Left cardiac atrium (tissue), 4 donors: ENCODE measurements at regions not wholly inside any gene's neighbourhood (a gene's known extent, or its start where the extent isn't known, plus 50 kb on each side); places are given as distances from the start of the nearest gene placed in this dataset.

Experiments
- ATAC-seq, 2 donors: fragments of 200-7000 bp; cut with Tn5 transposase; one replicate each; pipeline ENCODE4 v1.9.1; 2020; ENCODE audit warnings: mild to moderate bottlenecking in 2 of 2, moderate library complexity in 2 of 2
- DNase-seq: peaks from one replicate; pipeline ENCODE4 v3.0.0-alpha.2; 2020
- intact Hi-C, 2 donors: fragments of 100-400 bp; cut with DNase I; formaldehyde crosslinking; loops; one replicate each; pipeline versions ENCODE4 v1.14.1 to v1.15.1; 2022 to 2023
- donor health status: DM: no; HTN: yes; CAD: no.
- donor health status: DM: no; HTN: yes; CAD: no; lungs with severe emphysema.
- donor health status: DM: yes; HTN: yes; CAD: no.
- donor health status: Dilated cardiomyopathy.

DNA sequence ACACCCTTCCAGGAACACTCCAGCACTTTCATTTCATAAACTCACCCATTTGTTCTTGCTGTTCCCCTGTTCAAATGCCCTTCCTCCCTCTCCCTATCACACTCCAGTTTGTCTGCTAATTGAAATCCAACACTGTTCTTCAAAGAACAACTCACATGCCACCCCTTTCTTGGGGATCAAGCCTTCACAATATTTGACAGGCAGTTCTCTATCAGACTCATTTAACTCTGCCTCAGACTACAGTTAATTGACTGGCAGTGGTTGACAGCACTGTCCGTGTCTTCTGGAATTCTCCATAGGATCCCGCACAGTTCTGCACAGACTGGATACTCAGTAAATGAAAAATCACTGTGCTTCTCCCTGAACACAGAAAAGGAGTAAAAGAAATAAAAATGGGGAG lies 87.8 kb downstream of the PMP22 start:
- ATAC-seq (no peak), DNase-seq (no peak)
- intact Hi-C loops, result no loop called here

GRCh38 chr17:15175356-15175755 lies 89.8 kb downstream of the PMP22 start:
- DNase-seq, result no peak
- ATAC-seq, result no peak
- intact Hi-C loops, result no loop called here

DNA sequence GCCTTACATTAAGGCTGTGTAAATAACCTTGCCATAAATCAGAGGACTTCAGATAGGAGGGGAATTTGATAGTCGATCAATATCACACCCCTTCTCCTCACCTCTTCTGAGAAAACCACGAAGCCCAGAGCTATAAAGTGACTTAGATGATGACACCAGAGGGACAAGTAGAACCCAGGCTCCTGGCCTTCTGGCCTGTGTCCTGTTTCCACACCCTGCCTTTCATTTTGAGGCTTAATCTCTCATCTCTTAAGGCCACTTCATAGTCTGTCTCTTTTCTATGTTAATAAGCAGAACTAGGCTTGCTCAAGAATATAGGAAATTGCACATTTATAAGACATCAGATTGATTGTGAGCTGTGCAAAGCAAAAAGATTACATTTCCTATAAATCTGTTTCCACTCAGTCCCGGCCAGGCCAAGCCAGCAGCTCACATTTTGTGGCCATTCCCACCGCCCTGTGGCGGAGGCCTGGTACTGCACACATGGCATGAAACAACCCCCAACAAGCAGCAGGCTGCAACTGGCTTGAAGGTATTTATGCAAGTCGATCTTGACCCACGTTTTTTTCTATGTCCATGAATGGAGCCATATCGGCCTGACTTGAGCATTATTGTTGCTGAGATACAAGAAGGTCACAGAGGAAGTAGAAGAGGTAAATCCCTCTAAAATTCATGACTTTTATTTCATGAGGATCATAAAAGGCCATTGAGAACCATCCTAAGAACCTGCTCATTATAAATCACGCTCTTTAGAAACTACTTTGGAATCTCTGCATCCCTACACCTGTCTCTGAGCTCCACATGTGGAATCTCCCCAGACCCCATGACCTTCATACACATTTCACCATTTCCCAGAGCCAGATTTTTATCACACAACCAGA lies 93.7 kb downstream of the PMP22 start:
- ATAC-seq (peak; percentile 82), DNase-seq (peak; percentile 53)
- intact Hi-C loops, result no loop called here

DNA sequence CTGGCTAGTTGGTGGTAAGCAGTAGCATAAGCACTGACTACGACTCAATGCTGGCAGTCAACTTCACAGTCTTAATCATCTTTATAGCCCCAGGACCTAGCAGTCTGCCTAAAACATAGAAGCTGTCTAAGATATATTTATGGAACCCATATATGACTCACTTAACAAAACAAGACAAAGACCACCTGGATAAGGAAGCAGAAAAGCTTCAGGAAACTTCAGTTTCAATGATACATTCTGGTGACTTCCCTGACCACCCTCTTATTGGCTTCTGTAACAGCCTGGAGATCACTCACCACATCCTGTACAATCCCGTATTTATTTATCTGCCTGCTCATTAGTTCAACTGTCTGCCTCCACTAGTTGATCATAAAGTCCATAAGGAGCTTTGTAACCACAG lies 95.5 kb downstream of the PMP22 start:
- intact Hi-C loops, result no loop called here
- ATAC-seq, result no peak

GRCh38 chr17:15168379-15168778 lies 96.7 kb downstream of the PMP22 start:
- no peak for DNase-seq
- no peak for ATAC-seq
- intact Hi-C loops, result no loop called here

More for the DNA sequence above, 95.5 kb downstream of the PMP22 start:
- DNase-seq, result no peak

DNA sequence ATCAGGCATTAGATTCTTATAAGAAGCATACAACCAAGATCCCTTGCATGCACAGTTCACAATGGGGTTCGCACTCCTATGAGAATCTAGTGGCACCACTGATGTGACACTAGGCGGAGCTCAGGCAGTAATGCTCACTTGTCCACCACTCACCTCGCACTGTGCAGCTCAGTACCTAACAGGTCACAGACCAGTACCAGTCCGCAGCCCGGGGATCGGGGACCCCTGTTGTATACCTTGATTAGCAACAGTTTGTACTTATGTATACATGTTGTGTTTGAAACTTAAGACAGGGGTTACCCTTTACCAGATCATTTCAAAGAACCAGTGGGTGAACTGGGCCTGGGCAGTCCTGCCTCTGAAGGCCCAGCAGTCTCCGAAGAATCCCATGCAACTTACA lies 103.7 kb downstream of the PMP22 start:
- no peak for DNase-seq
- no peak for ATAC-seq
- intact Hi-C loops, result no loop called here

- intact Hi-C loops, result loop anchor here (10.0 kb wide), 2 partner anchors 222 to 232 kb away; no protein-coding TSS in a partner anchor
- DNase-seq (no peak), ATAC-seq (no peak)
Measured at GRCh38 chr17:15157051-15157450, 108.1 kb downstream of the PMP22 start.

GRCh38 chr17:15154618-15155017 lies 110.5 kb downstream of the PMP22 start:
- intact Hi-C loops, result loop anchor here (10.0 kb wide), 2 partner anchors 220 to 230 kb away; no protein-coding TSS in a partner anchor
- DNase-seq (no peak), ATAC-seq (peak in 1 of 2 donors; percentile 53)

GRCh38 chr17:15145621-15146020 lies 119.5 kb downstream of the PMP22 start:
- intact Hi-C loops, result no loop called here
- no peak for ATAC-seq
- DNase-seq, result no peak

GRCh38 chr17:15143524-15143923 lies 121.6 kb downstream of the PMP22 start:
- DNase-seq, result no peak
- intact Hi-C loops, result no loop called here

DNA sequence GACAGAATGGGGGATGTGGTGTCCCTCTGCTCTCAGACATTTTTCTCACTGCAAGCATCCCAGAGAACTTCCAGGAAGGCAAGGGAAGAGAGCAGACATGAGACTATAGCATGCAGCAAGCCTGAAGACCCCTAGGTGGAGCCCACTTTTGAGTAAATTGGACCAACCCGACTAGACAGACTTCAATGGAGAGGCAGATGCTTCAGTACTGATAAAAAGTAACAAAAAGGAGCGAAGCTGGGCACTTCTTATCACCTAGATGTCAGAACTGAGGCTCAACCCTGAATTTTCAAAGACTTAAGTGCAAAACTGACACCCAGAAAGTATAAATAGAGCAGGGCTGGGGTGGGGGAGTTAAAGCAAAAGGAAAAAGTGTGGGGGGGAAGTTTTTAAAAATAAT lies 130.8 kb downstream of the PMP22 start:
- DNase-seq (no peak), ATAC-seq (no peak)
- intact Hi-C loops, result no loop called here

More at GRCh38 chr17:15143524-15143923, 121.6 kb downstream of the PMP22 start:
- no peak for ATAC-seq

DNA sequence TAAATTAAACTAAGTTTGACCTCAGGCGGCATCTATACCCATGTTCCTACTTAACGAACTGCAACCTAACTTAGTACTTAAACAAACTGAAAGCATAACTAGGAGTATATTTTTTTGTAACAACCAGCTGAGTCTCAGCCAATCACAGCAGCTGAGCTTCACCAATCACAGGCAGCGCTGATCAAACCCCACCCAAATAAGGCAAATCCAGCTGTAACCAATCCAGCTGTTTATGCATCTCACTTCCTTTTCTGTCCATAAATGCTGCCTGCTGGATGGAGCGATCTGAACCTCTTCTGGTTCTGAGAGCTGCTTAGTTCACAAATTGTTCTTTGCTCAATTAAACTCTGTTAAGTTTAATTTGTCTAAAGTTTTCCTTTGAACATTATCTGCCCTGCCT lies 131.3 kb downstream of the PMP22 start:
- DNase-seq (no peak), ATAC-seq (no peak)
- intact Hi-C loops, result no loop called here

GRCh38 chr17:15133143-15133542 lies 132.0 kb downstream of the PMP22 start:
- no peak for ATAC-seq
- intact Hi-C loops, result no loop called here
- DNase-seq, result no peak

DNA sequence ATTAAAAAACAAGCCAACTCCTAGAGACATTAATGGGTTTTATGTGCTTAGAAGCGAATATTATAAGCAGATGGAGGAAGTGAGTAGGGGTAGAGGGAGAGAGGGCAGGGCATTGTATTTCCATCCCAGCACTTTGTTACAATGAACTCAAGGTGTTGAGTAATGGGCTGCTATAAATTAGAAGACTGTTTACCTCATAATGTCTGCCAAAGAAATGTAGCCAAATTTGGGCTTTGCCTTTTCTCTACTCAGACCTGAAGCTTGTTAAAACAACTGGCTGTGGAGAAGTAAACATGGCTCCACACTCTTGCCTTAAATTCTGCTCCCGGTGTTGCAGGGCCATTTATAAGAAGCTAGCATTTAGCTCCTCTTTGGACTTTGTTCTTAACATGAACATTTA lies 134.7 kb downstream of the PMP22 start:
- intact Hi-C loops, result no loop called here
- DNase-seq, result no peak
- ATAC-seq, result no peak

- no peak for DNase-seq
- intact Hi-C loops, result no loop called here
- no peak for ATAC-seq
Measured at GRCh38 chr17:15129986-15130385, 135.1 kb downstream of the PMP22 start.

- no peak for DNase-seq
- ATAC-seq, result no peak
- intact Hi-C loops, result no loop called here
Measured at GRCh38 chr17:15124746-15125145, 140.4 kb downstream of the PMP22 start.

DNA sequence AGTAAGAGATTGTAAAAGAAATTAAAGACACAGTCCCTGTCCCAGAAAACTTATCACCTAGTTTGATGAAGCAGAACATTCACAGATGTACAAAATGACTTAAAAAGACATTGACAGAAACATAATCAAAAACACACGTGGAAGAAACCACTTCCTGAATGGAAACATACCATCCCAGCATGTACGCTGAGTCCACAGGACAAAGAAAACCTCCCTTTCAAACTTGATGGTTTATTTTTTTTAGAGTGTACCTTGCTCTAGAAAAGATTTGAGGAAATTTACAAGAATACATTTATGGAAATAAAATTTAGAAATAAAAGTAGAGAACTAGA lies 140.9 kb downstream of the PMP22 start:
- intact Hi-C loops, result no loop called here
- DNase-seq, result no peak
- ATAC-seq, result no peak

GRCh38 chr17:15123593-15124263 lies 141.4 kb downstream of the PMP22 start:
- intact Hi-C loops, result no loop called here
- no peak for ATAC-seq
- DNase-seq, result no peak

DNA sequence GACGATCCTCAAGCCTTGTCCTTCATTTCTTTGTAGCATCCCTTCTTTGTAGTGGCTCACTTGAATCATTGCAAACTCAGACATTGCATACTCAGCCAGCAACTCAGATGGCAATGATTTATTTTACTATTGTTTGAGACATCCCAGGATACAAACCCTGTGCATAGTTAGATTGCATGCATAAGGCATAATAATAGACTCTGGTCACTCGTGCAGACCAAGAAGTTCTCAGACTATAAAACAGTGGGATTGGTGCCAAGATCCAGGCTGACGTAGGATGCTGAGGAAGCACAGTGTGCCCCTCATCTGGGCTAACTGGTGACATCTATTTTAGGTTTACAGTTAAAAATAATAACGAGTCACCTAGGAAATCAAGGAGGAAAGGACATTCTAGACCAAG lies 142.3 kb downstream of the PMP22 start:
- intact Hi-C loops, result no loop called here
- ATAC-seq (no peak), DNase-seq (no peak)

DNA sequence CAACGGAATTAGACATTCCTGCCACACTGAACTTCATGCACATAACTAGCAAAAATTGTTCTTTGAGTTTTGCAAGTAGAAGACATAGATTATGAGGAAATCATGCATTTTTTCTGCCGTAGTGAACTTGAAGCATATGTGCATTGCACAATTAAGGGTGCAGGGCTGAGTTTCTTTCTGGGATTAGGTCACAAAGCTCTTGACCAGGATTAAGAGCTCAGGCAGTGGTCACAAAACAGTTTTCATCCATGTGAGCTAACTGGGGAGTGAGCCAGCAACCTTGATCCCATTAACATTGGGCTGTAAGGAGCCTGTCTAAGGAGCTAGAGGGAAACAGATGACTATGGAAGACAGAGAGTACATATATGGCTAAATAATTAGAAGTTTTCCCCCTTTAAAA lies 143.7 kb downstream of the PMP22 start:
- intact Hi-C loops, result no loop called here
- ATAC-seq (no peak), DNase-seq (no peak)

- ATAC-seq (no peak), DNase-seq (no peak)
- intact Hi-C loops, result no loop called here
Measured at GRCh38 chr17:15119968-15120367, 145.2 kb downstream of the PMP22 start.
